ENCODE measurements at regions not wholly inside any gene's neighbourhood (a gene's known extent, or its start where the extent isn't known, plus 50 kb on each side); places are given as distances from the start of the nearest gene placed in this dataset.

- TF ChIP-seq REST (IDR thresholded peaks at IDR 0.05; ENCODE audit: low read depth) (no peak), EP300 (IDR thresholded peaks at IDR 0.05; ENCODE audit: borderline replicate concordance) (no peak), TAF1 (IDR thresholded peaks at IDR 0.05; ENCODE audit: low read depth) (no peak), MAX (IDR thresholded peaks at IDR 0.05) (no peak), TEAD4 (IDR thresholded peaks at IDR 0.05) (no peak), EGR1 (IDR thresholded peaks at IDR 0.05) (no peak)
These were observed 167.6 kb downstream of the SEC16B start for GRCh38 chr1:177802304-177802703.
